H1 (cell line): ENCODE measurements at regions not wholly inside any gene's neighbourhood (a gene's known extent, or its start where the extent isn't known, plus 50 kb on each side); places are given as distances from the start of the nearest gene placed in this dataset.

Experiments used
- CTCF ChIA-PET: fragments of 300-600 bp; sonication (Branson Sonifier 250); formaldehyde crosslinking; loops from one replicate; lab custom pipeline; 2021; ENCODE audit not compliant: partially characterized antibody; lab: Charles Lee
- POLR2A ChIA-PET: fragments of 300-600 bp; sonication (Branson Sonifier 250); formaldehyde crosslinking; loops from one replicate; lab custom pipeline; 2021; ENCODE audit warnings: inconsistent platforms; ENCODE audit not compliant: partially characterized antibody; lab: Charles Lee
- DNase-seq, 2 experiments: peaks; one replicate each; pipeline versions ENCODE4 v3.0.0 to v3.0.0-alpha.2; 2010 to 2022; ENCODE audit warnings: low spot score in 2 of 2, low read depth in 1 of 2, mixed read lengths in 1 of 2
- FAIRE-seq: peaks from 2 replicates; lab custom pipeline; 2011; peaks lifted over from hg19 to GRCh38; lab: Jason Lieb, UNC
- H2AFZ ChIP-seq: 2 replicates; pipeline ENCODE4 v1.8.1; 2012; ENCODE audit warnings: low read length, inconsistent platforms
- H2AK5ac ChIP-seq: 2 replicates; pipeline ENCODE4 v1.6.1; 2013; ENCODE audit warnings: low read depth, low read length
- H2BK120ac ChIP-seq: replicated peaks from 2 replicates; pipeline ENCODE3; 2013; ENCODE audit warnings: low read depth, low read length, inconsistent platforms
- H2BK12ac ChIP-seq: 2 replicates; pipeline ENCODE4 v1.6.1; 2013; ENCODE audit warnings: low read depth, low read length
- H2BK15ac ChIP-seq: 2 replicates; pipeline ENCODE4 v1.6.1; 2013; ENCODE audit warnings: low read length
- H2BK20ac ChIP-seq: 2 replicates; pipeline ENCODE4 v1.6.1; 2013; ENCODE audit warnings: low read length
- H2BK5ac ChIP-seq: 2 replicates; pipeline ENCODE4 v1.6.1; 2013; ENCODE audit warnings: low read depth, low read length
- H3K14ac ChIP-seq: 2 replicates; pipeline ENCODE4 v1.6.1; 2013; ENCODE audit warnings: inconsistent platforms; ENCODE audit not compliant: insufficient read length
- H3K18ac ChIP-seq: 2 replicates; pipeline ENCODE4 v1.6.1; 2013; ENCODE audit warnings: low read length; ENCODE audit errors: extremely low read depth
- H3K23ac ChIP-seq: 2 replicates; pipeline ENCODE4 v1.6.1; 2013; ENCODE audit warnings: inconsistent platforms; ENCODE audit not compliant: insufficient read length
- H3K23me2 ChIP-seq: 2 replicates; pipeline ENCODE4 v1.6.1; 2013; ENCODE audit warnings: low read depth, low read length
- H3K27ac ChIP-seq: 2 replicates; pipeline ENCODE4 v1.6.1; 2011; ENCODE audit warnings: low read depth, low read length, inconsistent platforms
- H3K27me3 ChIP-seq, 4 experiments: replicated peaks in 1 of 4; 1 replicate in 1 of 4; 2 replicates in 3 of 4; pipeline versions ENCODE4 v1.6.1 to v1.8.1; 2011 to 2013; ENCODE audit warnings: low read length in 3 of 4, mild to moderate bottlenecking in 3 of 4, inconsistent platforms in 2 of 4, mixed read lengths in 2 of 4, moderate library complexity in 1 of 4; ENCODE audit not compliant: control insufficient read depth in 3 of 4, insufficient read depth in 3 of 4; ENCODE audit errors: extremely low read depth in 1 of 4
- H3K36me3 ChIP-seq, 4 experiments: 2 replicates each; pipeline versions ENCODE4 v1.6.1 to v1.8.1; 2011 to 2013; ENCODE audit warnings: mild to moderate bottlenecking in 4 of 4, low read length in 3 of 4, moderate library complexity in 2 of 4, control low read depth in 1 of 4, inconsistent platforms in 1 of 4; ENCODE audit not compliant: insufficient read depth in 4 of 4, control insufficient read depth in 2 of 4
- H3K4ac ChIP-seq: replicated peaks from 2 replicates; pipeline ENCODE3; 2013; ENCODE audit warnings: low read length, low read depth, mixed read lengths, inconsistent platforms; ENCODE audit not compliant: insufficient read length
- H3K4me1 ChIP-seq, 4 experiments: replicated peaks in 1 of 4; 1 replicate in 1 of 4; 2 replicates in 3 of 4; pipeline versions ENCODE4 v1.6.1 to v1.8.1; 2011 to 2013; ENCODE audit warnings: low read length in 3 of 4, inconsistent platforms in 2 of 4, mixed read lengths in 1 of 4; ENCODE audit not compliant: insufficient read depth in 4 of 4, control insufficient read depth in 3 of 4
- H3K4me2 ChIP-seq, 2 experiments: 2 replicates each; pipeline versions ENCODE4 v1.6.1 to v1.8.1; 2011 to 2013; ENCODE audit warnings: low read depth in 2 of 2, low read length in 2 of 2, control low read depth in 1 of 2, inconsistent platforms in 1 of 2, mild to moderate bottlenecking in 1 of 2; ENCODE audit not compliant: insufficient read depth in 1 of 2
- H3K4me3 ChIP-seq, 4 experiments: fragments of 200-600, 300-600 bp in 1 of 4; sonication (generic), shearing (Covaris generic), sonication (Bioruptor Twin) in 1 of 4; 2 replicates each; pipeline versions ENCODE4 v1.5.1 to v1.8.1; 2011 to 2016; ENCODE audit warnings: low read length in 4 of 4, low read depth in 3 of 4, control low read depth in 2 of 4, inconsistent platforms in 2 of 4, mild to moderate bottlenecking in 2 of 4, mixed read lengths in 1 of 4, moderate library complexity in 1 of 4; ENCODE audit not compliant: insufficient read depth in 2 of 4; ENCODE audit errors: extremely low read depth in 1 of 4
- H3K56ac ChIP-seq: replicated peaks from 2 replicates; pipeline ENCODE3; 2013; ENCODE audit warnings: low read depth, mild to moderate bottlenecking, mixed read lengths, low read length, inconsistent platforms; ENCODE audit not compliant: insufficient read length
- H3K79me1 ChIP-seq: 2 replicates; pipeline ENCODE4 v1.6.1; 2013; ENCODE audit warnings: low read depth, low read length, control low read depth
- H3K79me2 ChIP-seq, 2 experiments: 2 replicates each; pipeline versions ENCODE4 v1.6.1 to v1.8.1; 2012 to 2013; ENCODE audit warnings: low read length in 2 of 2, mild to moderate bottlenecking in 2 of 2, inconsistent platforms in 1 of 2; ENCODE audit not compliant: insufficient read depth in 2 of 2, control insufficient read depth in 1 of 2
- H3K9ac ChIP-seq, 4 experiments: replicated peaks in 1 of 4; 1 replicate in 1 of 4; 2 replicates in 3 of 4; pipeline versions ENCODE4 v1.6.1 to v1.8.1; 2011 to 2013; ENCODE audit warnings: low read depth in 3 of 4, low read length in 3 of 4, control low read depth in 2 of 4, mild to moderate bottlenecking in 2 of 4, moderate library complexity in 2 of 4, inconsistent platforms in 1 of 4; ENCODE audit errors: extremely low read depth in 1 of 4
- H3K9me3 ChIP-seq, 2 experiments: 2 replicates each; pipeline versions ENCODE4 v1.6.1 to v1.8.1; 2012 to 2013; ENCODE audit warnings: mild to moderate bottlenecking in 2 of 2, moderate library complexity in 2 of 2, control low read depth in 1 of 2, inconsistent platforms in 1 of 2, low read depth in 1 of 2, low read length in 1 of 2, mixed read lengths in 1 of 2; ENCODE audit not compliant: insufficient read depth in 2 of 2
- H4K20me1 ChIP-seq, 2 experiments: replicated peaks in 1 of 2; 2 replicates each; pipeline versions ENCODE3 to v1.8.1; 2011 to 2013; ENCODE audit warnings: inconsistent platforms in 2 of 2, low read length in 2 of 2, mild to moderate bottlenecking in 1 of 2; ENCODE audit not compliant: insufficient read depth in 2 of 2, control insufficient read depth in 1 of 2
- H4K5ac ChIP-seq: 2 replicates; pipeline ENCODE4 v1.6.1; 2013; ENCODE audit warnings: low read length, low read depth, mixed read lengths, inconsistent platforms; ENCODE audit not compliant: insufficient read length
- H4K8ac ChIP-seq: 2 replicates; pipeline ENCODE4 v1.8.0; 2013; ENCODE audit warnings: mild to moderate bottlenecking, moderate library complexity, low read length, inconsistent platforms; ENCODE audit not compliant: insufficient read depth; ENCODE audit errors: extremely low read depth
- H4K91ac ChIP-seq: replicated peaks from 2 replicates; pipeline ENCODE3; 2013; ENCODE audit warnings: low read length, mixed read lengths, inconsistent platforms; ENCODE audit not compliant: insufficient read length
- ASH2L ChIP-seq: fragments of 200-600, 300-600 bp; sonication (generic); IDR thresholded peaks from one replicate; pipeline ENCODE4 v1.7.1; 2017; ENCODE audit warnings: low read length
- BACH1 ChIP-seq: IDR thresholded peaks from 2 replicates; pipeline ENCODE4 v1.6.1; 2012; ENCODE audit warnings: low read length, improper control_type of control experiment
- CEBPB ChIP-seq: IDR thresholded peaks from 2 replicates; pipeline ENCODE4 v1.6.1; 2012; ENCODE audit warnings: low read depth, low read length
- CHD1 ChIP-seq: IDR thresholded peaks from 2 replicates; pipeline ENCODE4 v1.6.1; 2012; ENCODE audit warnings: low read depth, low read length, improper control_type of control experiment
- CHD2 ChIP-seq: IDR thresholded peaks from 2 replicates; pipeline ENCODE4 v1.6.1; 2012; ENCODE audit warnings: low read length, improper control_type of control experiment
- CTBP2 ChIP-seq: IDR thresholded peaks from 2 replicates; pipeline ENCODE4 v1.7.0; 2011; ENCODE audit warnings: borderline replicate concordance, mild to moderate bottlenecking, moderate library complexity, mixed read lengths, low read length; ENCODE audit not compliant: insufficient read depth, insufficient read length
- NANOG ChIP-seq: IDR thresholded peaks from 2 replicates; pipeline ENCODE4 v1.6.1; 2011; ENCODE audit warnings: low read length, low read depth, mild to moderate bottlenecking, inconsistent platforms; ENCODE audit not compliant: insufficient read depth, poor library complexity, severe bottlenecking
- RNF2 ChIP-seq: fragments of 200-900, 300-1000 bp; sonication (generic); IDR thresholded peaks from 2 replicates; pipeline ENCODE4 v1.7.1; 2016; ENCODE audit warnings: borderline replicate concordance, low read depth, mild to moderate bottlenecking, antibody characterized with exemption, low read length; ENCODE audit not compliant: poor library complexity, severe bottlenecking; ENCODE audit errors: missing control alignments
- RXRA ChIP-seq: IDR thresholded peaks from 2 replicates; pipeline ENCODE4 v1.6.1; 2011; ENCODE audit warnings: low read depth, mild to moderate bottlenecking, low read length, moderate library complexity; ENCODE audit not compliant: insufficient read depth
- SUZ12 ChIP-seq: fragments of 200-600 bp; sonication (generic); IDR thresholded peaks from 2 replicates; pipeline ENCODE4 v1.6.1; 2012; ENCODE audit warnings: mild to moderate bottlenecking, inconsistent platforms, low read length, moderate library complexity, mixed read lengths
- WGBS, 2 experiments: shearing (Covaris generic) in 1 of 2; methylation state at CpG; one replicate each; pipeline versions ENCODE4 v1.1.6 to v1.1.7; 2013 to 2015; ENCODE audit warnings: low lambda C conversion rate in 2 of 2, mixed read lengths in 2 of 2, inconsistent platforms in 1 of 2, low coverage in 1 of 2, missing lambda C conversion rate in 1 of 2; ENCODE audit not compliant: insufficient replicate concordance in 2 of 2, insufficient coverage in 1 of 2, insufficient read length in 1 of 2; ENCODE audit errors: extremely low coverage in 1 of 2, missing lambda C conversion rate in 1 of 2; 5-methylcytosine and 5-hydroxymethylcytosine counted together

DNA sequence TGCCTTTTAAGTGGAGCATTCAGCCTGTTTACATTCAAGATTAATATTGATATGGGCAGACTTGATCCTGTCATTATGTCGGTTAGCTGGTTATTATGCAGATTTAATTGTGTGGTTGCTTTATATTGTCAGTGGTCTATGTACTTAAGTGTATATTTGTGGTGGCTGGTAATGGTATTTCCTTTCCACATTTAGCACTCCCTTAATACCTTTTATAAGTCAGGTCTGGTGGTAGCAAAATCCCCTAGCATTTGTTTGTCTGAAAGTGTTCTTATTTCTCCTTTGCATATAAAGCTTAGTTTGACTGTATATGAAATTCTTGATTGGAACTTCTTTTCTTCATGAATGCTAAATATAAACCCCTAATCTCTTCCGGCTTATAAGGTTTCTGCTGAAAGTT lies 403.7 kb upstream of the EPHA5 start:
- H3K9me3 ChIP-seq, result no peaks in the 10 kb centered on the region
- H2BK12ac ChIP-seq, result no peak overlapping the region
- 87% methylated on average over 2 of the region's 2 CpGs; no CpG with 5 or more reads in 1 of the 2 experiments for WGBS, 2 experiments
- FAIRE-seq (no peak), DNase-seq (no peak)
- no peaks in the 10 kb centered on the region for H4K20me1 ChIP-seq
- H2BK15ac ChIP-seq, result no peak overlapping the region
- H3K36me3 ChIP-seq, result no peaks in the 10 kb centered on the region
- H3K18ac ChIP-seq, result no peak overlapping the region
- H3K23me2 ChIP-seq, result no peaks in the 10 kb centered on the region
- CTCF ChIA-PET, result no interaction called here
- H2AFZ ChIP-seq, result no peak overlapping the region
- no peak overlapping the region for H4K91ac ChIP-seq
- no peak overlapping the region for H3K4me3 ChIP-seq
- no peak overlapping the region for H3K56ac ChIP-seq
- H4K8ac ChIP-seq, result no peak overlapping the region
- no peak overlapping the region for H3K23ac ChIP-seq
- H2BK120ac ChIP-seq, result no peak overlapping the region
- H3K4ac ChIP-seq, result no peak overlapping the region
- no peak overlapping the region for H3K4me2 ChIP-seq
- H2BK20ac ChIP-seq, result no peak overlapping the region
- no peak overlapping the region for H3K27ac ChIP-seq
- H2BK5ac ChIP-seq, result no peak overlapping the region
- no peaks in the 10 kb centered on the region for H3K4me1 ChIP-seq
- no peaks in the 10 kb centered on the region for H3K27me3 ChIP-seq
- H3K79me2 ChIP-seq, result no peaks in the 10 kb centered on the region
- no peak overlapping the region for H3K14ac ChIP-seq
- H2AK5ac ChIP-seq, result no peak overlapping the region
- no peaks in the 10 kb centered on the region for H3K79me1 ChIP-seq
- no peak overlapping the region for H4K5ac ChIP-seq
- H3K9ac ChIP-seq, result no peak overlapping the region
- POLR2A ChIA-PET, result no interaction called here
- TF ChIP-seq CHD2, result no peak
- TF ChIP-seq RNF2, result no peak
- TF ChIP-seq CEBPB, result no peak
- no peak for TF ChIP-seq NANOG
- no peak for TF ChIP-seq CHD1
- no peak for TF ChIP-seq ASH2L
- TF ChIP-seq RXRA, result no peak
- TF ChIP-seq SUZ12, result no peak
- no peak for TF ChIP-seq CTBP2
- TF ChIP-seq BACH1, result no peak
